ENCODE measurements at regions not wholly inside any gene's neighbourhood (a gene's known extent, or its start where the extent isn't known, plus 50 kb on each side); places are given as distances from the start of the nearest gene placed in this dataset.

DNA sequence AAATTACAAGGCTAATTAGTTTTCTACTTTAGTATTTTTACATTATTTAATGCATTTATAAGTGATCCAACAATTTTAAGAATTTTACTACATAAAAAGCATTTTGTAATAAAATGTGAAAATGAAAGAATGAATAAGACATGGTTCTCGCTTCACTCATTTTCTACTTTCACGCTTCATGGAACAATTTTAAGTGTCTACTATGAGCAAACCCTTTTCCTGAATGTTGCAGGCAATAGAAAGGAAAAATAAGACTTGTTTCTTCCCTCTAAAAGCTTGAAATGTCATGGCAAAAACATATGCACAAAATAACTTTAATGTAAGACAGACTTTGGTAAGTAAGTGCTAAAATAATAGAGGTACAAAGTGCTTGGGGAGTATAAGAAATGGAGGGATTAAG, 205.7 kb upstream of the HMGA2 start:
- Histone ChIP-seq H3K4me3 (replicated peaks in 1 of 2; ENCODE audit: low read depth in 1 of 2, low read length in 2 of 2) (no peak overlapping the region), H4K20me1 (ENCODE audit: insufficient read depth) (no peaks in the 10 kb centered on the region), H2AFZ (ENCODE audit: low read depth, low read length, poor library complexity, severe bottlenecking) (no peak overlapping the region), H3K4me2 (ENCODE audit: low read length) (no peak overlapping the region), H3K9me3 (ENCODE audit: control insufficient read depth in 1 of 2, insufficient read depth in 1 of 2, low read depth in 1 of 2, low read length in 2 of 2) (no peaks in the 10 kb centered on the region), H3K36me3 (ENCODE audit: control insufficient read depth in 1 of 2, insufficient read depth in 2 of 2, low read length in 2 of 2) (no peaks in the 10 kb centered on the region), H3K9ac (ENCODE audit: low read length) (peak overlapping the region; percentile 28; the same call in 1 of the 2 replicates), H3K9me2 (ENCODE audit: insufficient read depth) (no peaks in the 10 kb centered on the region; the same call in 1 of the 2 replicates), H3K4me1 (ENCODE audit: control insufficient read depth in 1 of 2, insufficient read depth in 2 of 2, low read length in 2 of 2) (peaks cover 9 to 58% of the 10 kb centered on the region in 2 experiments; a peak in 2 of 4 replicates), H3K27ac (ENCODE audit: low read depth, low read length) (0 out of 2 replicates have a peak overlapping the region, but pooled peaks have one; percentile 19), H3K79me2 (ENCODE audit: insufficient read depth, low read length) (no peaks in the 10 kb centered on the region), H3K27me3 (ENCODE audit: insufficient read depth, low read length) (no peaks in the 10 kb centered on the region)
- no TSS peak for BruUV-seq (replicated peaks)
- TF ChIP-seq SP1 (IDR thresholded peaks at IDR 0.05; ENCODE audit: low read depth): no peak
- no peak for TF ChIP-seq RAD21 (IDR thresholded peaks at IDR 0.05; ENCODE audit: low read depth)
- TF ChIP-seq YY1 (IDR thresholded peaks at IDR 0.05; ENCODE audit: extremely low read depth, insufficient replicate concordance, low read depth, low read length): no peak
- TF ChIP-seq TCF7L2 (IDR thresholded peaks at IDR 0.05; ENCODE audit: borderline replicate concordance, extremely low read depth, insufficient read depth, insufficient read length): no peak
- no peak for TF ChIP-seq JUND (IDR thresholded peaks at IDR 0.05)
- CTCF ChIA-PET: interaction anchor here (1.4 kb wide), 1 partner anchor 16 kb away, joined by 5 read pairs; no protein-coding TSS in a partner anchor
- RAD21 ChIA-PET (ENCODE audit: low non-redundant PET in 1 of 2, low total read pairs in 2 of 2, uncharacterized antibody in 2 of 2, unreplicated experiment in 2 of 2): no interaction called here
- POLR2A ChIA-PET: interaction anchor here (1.2 kb wide), 1 partner anchor 13 kb away, joined by 4 read pairs; no protein-coding TSS in a partner anchor
- intact Hi-C loops (cut with micrococcal nuclease): no loop called here
- DNase-seq (ENCODE audit: low read depth, low spot score) (no peak), ATAC-seq (no peak)

- BruUV-seq (replicated peaks): no TSS peak
- Histone ChIP-seq H3K4me3 (replicated peaks in 1 of 2; ENCODE audit: low read depth in 1 of 2, low read length in 2 of 2) (no peak overlapping the region), H3K4me1 (ENCODE audit: control insufficient read depth in 1 of 2, insufficient read depth in 2 of 2, low read length in 2 of 2) (peaks cover 9 to 56% of the 10 kb centered on the region in 2 experiments; a peak in 2 of 4 replicates), H3K79me2 (ENCODE audit: insufficient read depth, low read length) (no peaks in the 10 kb centered on the region), H3K9ac (ENCODE audit: low read length) (peak overlapping the region; percentile 28; the same call in 1 of the 2 replicates), H3K36me3 (ENCODE audit: control insufficient read depth in 1 of 2, insufficient read depth in 2 of 2, low read length in 2 of 2) (no peaks in the 10 kb centered on the region), H4K20me1 (ENCODE audit: insufficient read depth) (no peaks in the 10 kb centered on the region), H3K9me2 (ENCODE audit: insufficient read depth) (no peaks in the 10 kb centered on the region; the same call in 1 of the 2 replicates), H2AFZ (ENCODE audit: low read depth, low read length, poor library complexity, severe bottlenecking) (no peak overlapping the region), H3K9me3 (ENCODE audit: control insufficient read depth in 1 of 2, insufficient read depth in 1 of 2, low read depth in 1 of 2, low read length in 2 of 2) (no peaks in the 10 kb centered on the region), H3K4me2 (ENCODE audit: low read length) (no peak overlapping the region), H3K27ac (ENCODE audit: low read depth, low read length) (0 out of 2 replicates have a peak overlapping the region, but pooled peaks have one; percentile 19), H3K27me3 (ENCODE audit: insufficient read depth, low read length) (no peaks in the 10 kb centered on the region)
- ATAC-seq: no peak
- intact Hi-C loops (cut with micrococcal nuclease): no loop called here
- ChIA-PET CTCF (interaction anchor here (1.4 kb wide), 1 partner anchor 16 kb away, joined by 5 read pairs; no protein-coding TSS in a partner anchor), RAD21 (ENCODE audit: low non-redundant PET in 1 of 2, low total read pairs in 2 of 2, uncharacterized antibody in 2 of 2, unreplicated experiment in 2 of 2) (no interaction called here), POLR2A (no interaction called here)
- TF ChIP-seq CTCF (IDR thresholded peaks at IDR 0.05 in 2 of 3, conservative IDR thresholded peaks at IDR 0.05 in 1 of 3; ENCODE audit: borderline replicate concordance in 1 of 3, insufficient read depth in 1 of 3, low read depth in 2 of 3, low read length in 2 of 3) (no peak), JUND (IDR thresholded peaks at IDR 0.05) (no peak), SP1 (IDR thresholded peaks at IDR 0.05; ENCODE audit: low read depth) (no peak), TCF7L2 (IDR thresholded peaks at IDR 0.05; ENCODE audit: borderline replicate concordance, extremely low read depth, insufficient read depth, insufficient read length) (no peak), ZFX (IDR thresholded peaks at IDR 0.05) (no peak), EZH2 (IDR thresholded peaks at IDR 0.05) (no peak), ELF1 (IDR thresholded peaks at IDR 0.05; ENCODE audit: borderline replicate concordance, low read depth) (no peak), ZNF274 (IDR thresholded peaks at IDR 0.05; ENCODE audit: low read depth, low read length) (no peak), EGR1 (IDR thresholded peaks at IDR 0.05; ENCODE audit: low read depth) (no peak), POLR2A (IDR thresholded peaks at IDR 0.05; ENCODE audit: borderline replicate concordance, extremely low read depth, insufficient read depth, insufficient read length) (no peak), YY1 (IDR thresholded peaks at IDR 0.05; ENCODE audit: extremely low read depth, insufficient replicate concordance, low read depth, low read length) (no peak), SIN3A (IDR thresholded peaks at IDR 0.05; ENCODE audit: low read depth) (no peak)
- DNase-seq (ENCODE audit: low read depth, low spot score): no peak
Observed at GRCh38 chr12:65619018-65619417, 205.3 kb upstream of the HMGA2 start.

Measured in HCT116 (cell line).